NCI-H2227 treated with DMSO at 0.1 percent for 48 hours (cell line): ENCODE measurements at regions not wholly inside any gene's neighbourhood (a gene's known extent, or its start where the extent isn't known, plus 50 kb on each side); places are given as distances from the start of the nearest gene placed in this dataset.
"Not testable (repeated sequence)": the region's sequence is repeated elsewhere in the genome, so short reads cannot be mapped to it uniquely, and the experiment has no call there.

Source experiments
- DNase-seq: peaks from one replicate; lab custom pipeline; 2025; lab: John Stamatoyannopoulos, UW

DNA sequence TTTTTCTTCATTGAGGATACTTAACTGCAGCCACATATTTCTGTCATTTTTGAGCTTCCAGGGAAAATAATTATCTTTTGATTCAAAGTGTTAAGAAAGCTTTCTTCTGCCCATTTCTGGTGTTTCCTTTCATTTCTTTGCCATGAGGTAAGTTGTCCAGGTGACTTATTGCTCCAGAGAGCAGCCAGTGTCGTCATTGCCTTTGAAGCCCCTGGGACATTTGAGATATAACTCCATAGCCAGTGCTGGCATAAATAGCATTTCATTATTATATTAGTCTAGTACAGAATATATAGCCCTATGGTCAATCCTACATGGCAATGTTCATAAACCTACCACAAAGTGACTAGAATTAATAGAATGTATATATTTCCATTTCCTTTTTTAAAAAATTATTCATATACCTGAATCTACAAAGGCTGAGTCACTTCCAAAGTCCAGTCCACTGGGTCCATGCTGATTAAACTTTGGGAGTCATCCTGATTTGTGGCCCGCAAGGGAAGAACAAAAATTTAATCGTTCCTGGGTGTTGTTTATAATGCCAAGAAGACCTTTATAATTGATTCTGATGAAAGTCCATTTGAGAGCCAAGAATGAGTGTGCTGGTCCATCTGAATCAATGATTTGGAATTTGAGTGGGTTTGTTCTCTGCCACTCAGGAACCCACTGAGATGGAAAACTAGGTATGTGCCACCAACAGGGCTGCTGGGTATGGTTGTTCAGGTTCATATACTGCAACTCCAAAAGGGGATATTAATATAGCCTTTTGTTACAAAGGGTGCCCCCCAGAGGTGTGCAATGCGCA, 221.8 kb upstream of the PLXNA2 start:
- DNase-seq: no peak

GRCh38 chr1:208467151-208467780, 223.1 kb upstream of the PLXNA2 start:
- no peak for DNase-seq

DNA sequence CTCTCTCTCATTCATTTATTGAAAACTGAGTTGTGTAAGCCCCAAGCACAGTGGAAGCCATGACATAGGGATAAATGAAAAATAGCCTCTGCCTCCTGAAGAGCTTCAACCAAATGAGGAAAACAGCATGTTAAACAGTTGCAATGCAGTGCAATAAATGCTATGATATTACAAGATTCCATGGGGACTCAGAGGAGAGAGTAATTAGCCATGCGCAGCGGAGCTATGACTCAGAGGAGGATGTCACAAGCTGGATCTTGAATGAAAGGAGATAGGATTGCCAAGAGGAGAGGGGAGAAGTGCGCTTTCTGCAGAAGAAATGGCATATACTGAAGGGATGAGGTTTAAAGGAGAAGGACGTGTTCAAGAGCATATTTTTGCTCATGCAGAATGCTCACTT, 231.3 kb upstream of the PLXNA2 start:
- DNase-seq: no peak

- no peak for DNase-seq
Observed at GRCh38 chr1:208475951-208476845, 232.0 kb upstream of the PLXNA2 start.

DNA sequence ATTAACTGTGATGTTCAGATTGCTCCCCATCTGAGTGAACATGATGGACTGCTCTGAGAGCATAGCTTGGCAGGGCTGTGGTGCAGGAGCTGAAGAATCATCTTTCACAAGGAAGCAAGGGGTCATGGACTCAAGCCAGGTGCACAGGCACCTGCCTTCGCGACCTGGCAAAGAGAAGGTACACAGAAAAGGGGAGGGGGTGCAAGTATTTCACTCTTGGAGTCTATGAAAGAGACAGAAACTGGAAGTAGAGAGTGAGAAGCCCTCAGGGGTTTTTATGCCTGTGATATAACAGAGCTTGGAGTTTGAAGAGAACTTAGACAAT, 232.6 kb upstream of the PLXNA2 start:
- DNase-seq: no peak

DNA sequence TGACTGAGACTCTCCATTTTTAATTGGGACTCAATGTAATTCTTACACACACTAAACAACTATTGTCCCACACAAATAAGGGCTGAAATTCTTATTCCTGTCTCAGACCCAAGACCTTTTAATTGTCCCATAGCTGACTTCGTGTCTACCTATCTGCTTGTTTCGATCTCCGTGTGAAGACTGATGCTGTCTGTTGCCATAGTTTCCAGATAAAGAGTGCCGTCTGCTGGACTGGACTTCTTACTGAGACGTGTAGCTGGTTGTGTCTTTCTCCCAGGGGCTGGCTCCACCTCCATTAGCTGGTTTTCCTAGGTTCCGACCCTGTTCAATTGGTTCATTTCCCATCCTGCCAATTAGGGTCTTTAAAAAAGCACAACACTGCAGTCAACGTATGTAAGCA, 235.3 kb upstream of the PLXNA2 start:
- DNase-seq: no peak

DNA sequence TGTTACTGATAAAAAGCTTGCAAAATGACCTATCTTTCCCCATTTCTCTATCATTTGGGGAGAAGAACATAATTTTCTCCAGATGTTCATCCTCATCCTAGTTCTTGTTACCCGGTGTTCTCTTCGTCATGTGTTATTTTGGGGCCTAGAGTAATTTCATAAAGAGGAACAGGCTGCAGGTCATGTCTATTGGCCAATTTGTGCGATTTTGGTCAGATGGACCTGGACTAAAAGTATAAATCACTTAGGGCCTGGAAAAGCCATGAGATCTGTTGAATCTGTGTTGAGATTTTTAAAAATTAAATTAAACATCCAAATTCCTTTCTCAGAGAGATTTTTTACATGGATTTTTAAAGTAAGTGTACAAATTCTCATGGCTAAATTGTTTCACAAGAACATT, 241.3 kb upstream of the PLXNA2 start:
- DNase-seq: no peak

- DNase-seq: no peak
Observed at GRCh38 chr1:208486677-208487076, 242.5 kb upstream of the PLXNA2 start.

DNA sequence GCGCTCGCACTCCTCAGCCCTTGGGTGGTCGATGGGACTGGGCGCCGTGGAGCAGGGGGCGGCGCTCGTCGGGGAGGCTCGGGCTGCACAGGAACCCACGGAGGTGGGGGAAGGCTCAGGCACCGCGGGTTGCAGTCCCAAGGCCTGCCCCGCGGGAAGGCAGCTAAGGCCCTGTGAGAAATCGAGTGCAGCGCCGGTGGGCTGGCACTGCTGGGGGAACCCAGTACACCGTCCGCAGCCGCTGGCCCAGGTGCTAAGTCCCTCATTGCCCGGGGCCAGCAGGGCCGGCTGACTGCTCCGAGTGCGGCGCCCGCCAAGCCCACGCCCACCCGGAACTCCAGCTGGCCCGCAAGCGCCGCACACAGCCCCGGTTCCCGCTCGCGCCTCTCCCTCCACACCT, 244.2 kb upstream of the PLXNA2 start:
- DNase-seq: not testable (repeated sequence)

DNA sequence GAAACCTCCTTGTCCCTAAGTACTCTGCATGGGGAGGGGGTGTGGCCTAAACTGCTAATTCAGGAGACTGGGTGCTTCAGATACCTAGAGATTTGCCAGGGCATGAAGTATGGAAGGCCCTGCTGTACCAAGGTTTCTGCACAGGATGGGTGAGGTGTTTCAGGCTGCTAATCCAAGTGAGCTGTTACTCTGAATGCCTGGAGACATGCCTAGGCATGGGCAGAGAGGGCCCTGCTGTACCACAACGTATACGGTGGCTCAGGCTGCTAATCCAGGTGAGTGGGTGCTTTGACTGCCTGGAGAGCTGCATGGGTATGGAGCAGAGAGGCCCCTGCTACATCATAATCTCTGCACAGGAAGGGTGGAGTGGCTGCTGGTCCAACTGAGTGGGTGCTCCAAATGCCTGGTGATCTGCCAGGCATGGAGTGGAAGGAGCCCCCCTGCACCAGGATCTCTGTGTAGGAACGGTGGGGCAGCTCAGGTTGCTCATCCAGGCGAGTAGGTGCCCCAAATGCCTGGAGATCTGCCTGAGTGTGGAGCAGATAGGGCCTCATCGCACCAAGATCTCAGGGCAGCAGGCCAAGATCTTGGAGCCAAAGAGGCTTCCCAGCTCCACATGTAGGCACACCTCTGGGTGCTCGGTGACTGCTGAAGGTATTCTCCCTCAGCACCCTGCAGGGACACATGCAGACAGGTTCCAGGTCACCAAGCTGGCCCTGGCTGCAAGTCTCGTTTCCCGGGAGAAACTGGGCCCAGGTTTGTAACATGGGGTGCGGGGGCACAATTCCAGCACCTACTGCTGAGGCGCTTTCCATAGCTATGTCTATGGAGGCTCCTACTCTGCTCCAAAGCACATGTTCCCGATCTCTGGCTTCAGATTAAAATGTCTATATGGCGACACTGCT, 252.5 kb upstream of the PLXNA2 start:
- DNase-seq: no peak

DNA sequence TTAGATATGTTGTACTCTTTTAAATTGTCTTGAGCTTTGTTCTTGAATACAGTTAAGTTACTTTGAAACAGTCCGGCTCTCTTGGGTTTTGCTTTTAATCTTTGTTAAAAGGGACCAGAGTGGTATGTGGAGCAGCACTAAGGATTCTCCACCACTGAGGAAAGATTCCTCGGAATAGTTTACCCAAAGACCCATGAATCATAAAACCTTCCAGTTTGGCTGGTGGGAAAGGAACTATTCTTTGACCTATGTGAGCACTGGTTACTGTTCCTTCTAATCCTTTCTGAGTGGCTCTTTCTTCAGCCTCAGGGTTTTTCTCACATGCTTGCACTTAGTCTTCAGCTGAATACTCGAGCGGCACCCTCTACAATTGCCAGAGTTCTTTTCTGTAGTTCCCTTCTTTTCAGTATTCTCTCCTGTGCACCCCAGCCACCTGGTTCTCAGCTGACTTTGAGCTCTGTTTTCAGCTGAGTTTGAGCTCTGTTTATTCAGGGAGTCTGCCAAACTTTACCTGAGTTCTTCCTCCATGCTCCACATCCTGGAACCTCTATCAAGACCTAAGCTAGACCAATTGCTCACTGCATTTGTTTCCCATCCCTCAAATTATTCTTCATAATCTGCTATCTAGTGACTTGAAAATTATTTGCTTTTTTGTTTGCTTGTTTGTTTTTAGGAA, 253.8 kb upstream of the PLXNA2 start:
- no peak for DNase-seq

GRCh38 chr1:208499026-208499425, 254.8 kb upstream of the PLXNA2 start:
- DNase-seq: no peak

DNA sequence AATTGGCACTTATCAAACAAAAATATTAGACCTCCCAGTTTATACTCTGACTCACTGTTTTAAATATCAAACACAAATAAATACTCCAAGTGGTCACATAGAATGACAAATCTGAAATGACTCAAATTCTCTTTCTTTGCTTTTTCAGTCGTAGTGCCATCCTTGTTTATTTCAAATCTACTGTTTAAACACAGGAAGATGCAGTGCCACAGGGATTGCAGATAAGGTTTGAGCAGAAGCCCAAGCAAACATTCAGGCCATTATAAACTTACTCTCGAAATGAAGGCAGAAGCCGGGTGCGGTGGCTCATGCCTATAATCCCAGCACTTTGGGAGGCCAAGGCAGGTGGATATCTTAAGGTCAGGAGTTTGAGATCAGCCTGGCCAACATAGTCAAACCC, 255.4 kb upstream of the PLXNA2 start:
- DNase-seq: no peak

DNA sequence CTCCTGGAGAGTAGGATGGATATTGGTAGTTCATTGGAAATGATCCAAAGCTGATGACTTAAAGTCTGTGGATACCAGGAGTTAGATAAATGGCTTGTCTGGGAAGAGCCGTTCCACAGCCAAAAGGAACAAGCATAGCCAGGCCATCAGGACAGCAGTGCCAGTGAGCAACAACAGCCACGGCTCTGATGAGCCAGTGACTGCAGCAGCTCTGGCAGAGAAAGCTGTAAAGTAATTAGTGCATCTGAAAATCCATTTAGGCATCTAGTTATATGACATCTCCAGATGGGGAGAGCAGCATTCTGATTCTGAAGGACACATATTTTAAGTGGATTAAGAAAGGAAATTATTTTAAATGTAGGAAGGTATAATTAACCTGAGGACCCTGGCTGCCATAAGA, 256.2 kb upstream of the PLXNA2 start:
- DNase-seq: peak; percentile 75

DNA sequence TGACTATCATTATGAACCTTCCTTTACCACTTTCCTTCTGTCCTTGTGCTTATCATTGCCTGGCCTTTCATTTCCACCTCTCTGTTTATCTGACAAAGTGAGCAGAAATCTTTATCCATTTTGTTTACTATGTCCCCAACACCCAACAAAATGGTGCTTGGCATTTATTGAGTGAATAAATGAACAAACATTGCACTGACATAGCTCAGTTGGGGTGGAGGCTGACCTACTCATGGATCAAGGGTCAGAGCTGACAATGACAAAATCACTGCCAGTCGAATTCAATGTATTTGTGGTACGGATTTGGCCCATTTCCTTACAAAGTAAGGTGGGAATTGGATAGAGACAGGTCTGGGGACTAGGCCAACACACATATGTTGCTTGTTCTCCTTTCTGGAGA, 257.4 kb upstream of the PLXNA2 start:
- no peak for DNase-seq

DNA sequence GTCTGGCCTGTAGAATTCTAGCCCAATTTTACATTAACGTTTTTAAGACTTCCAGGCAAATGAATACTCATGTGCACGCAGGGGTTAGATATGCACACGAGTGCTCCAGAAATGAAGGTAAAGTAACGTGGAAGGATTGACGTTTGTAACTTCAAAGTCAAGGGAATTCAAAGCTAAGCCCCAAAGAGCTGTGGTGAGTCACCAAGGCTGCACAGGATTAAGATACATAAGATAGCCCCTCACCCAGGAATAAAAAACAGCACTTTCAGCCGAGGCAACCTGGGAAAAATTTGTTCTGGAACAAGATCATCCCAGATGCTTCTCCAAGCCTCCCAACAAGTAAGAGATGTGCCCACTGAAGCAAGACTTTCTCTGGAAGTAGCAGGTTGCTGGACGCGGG, 259.6 kb upstream of the PLXNA2 start:
- DNase-seq: no peak

GRCh38 chr1:208506812-208507211, 262.6 kb upstream of the PLXNA2 start:
- DNase-seq: no peak

DNA sequence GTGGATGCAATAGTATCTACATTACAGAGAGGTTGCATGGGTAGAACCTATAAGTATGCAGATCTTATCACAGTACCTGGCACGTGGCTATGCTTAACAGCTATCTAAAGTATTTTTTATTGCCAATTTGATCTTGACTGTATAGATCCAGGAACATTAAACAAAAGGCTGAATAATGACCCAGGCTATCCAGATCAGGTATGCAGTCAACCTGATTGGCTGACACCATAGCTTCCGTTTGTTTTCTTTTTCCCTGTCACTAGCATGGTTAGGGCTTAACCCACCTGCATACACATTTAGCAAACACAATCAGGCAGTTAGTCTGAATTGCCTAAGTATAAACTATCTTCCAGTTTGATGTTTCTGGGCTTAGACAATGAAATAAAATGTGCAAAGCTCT, 264.9 kb upstream of the PLXNA2 start:
- DNase-seq: no peak

DNA sequence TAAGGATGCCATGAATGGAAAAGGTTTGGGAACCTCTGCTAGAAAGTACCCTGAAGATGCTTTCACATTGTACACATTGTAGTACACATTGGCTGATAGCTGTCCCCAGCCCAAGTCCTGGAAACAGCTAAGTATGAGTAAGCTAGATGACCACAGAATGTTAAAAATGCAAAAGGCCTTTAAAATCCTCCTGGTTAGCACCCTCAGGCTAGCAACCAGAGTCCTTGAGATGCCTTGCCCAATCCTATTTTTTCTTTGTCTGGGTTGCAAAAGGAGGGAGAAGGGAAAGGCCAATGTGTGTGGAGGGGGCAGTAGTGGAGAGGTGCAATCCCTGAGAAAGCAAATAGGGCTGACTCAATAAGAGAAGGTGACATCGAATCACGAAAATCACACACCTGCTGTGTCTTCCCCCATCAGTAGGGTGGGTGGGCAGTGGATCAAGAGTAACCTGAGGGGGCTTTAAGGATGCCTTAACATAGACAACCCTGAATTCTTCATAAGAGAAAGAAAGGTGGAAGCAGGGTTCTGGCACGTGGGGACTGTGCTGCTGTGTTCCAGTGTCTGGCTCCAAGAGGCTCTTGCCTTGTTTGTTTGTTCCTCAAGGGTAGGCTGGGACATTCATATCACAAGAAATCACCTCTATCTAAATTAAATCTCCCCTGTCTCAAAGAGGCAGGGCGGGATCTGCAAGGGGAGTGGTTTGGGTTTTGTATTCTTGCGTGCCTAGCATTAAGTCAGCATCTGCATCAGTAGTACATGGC, 266.2 kb upstream of the PLXNA2 start:
- DNase-seq: no peak

DNA sequence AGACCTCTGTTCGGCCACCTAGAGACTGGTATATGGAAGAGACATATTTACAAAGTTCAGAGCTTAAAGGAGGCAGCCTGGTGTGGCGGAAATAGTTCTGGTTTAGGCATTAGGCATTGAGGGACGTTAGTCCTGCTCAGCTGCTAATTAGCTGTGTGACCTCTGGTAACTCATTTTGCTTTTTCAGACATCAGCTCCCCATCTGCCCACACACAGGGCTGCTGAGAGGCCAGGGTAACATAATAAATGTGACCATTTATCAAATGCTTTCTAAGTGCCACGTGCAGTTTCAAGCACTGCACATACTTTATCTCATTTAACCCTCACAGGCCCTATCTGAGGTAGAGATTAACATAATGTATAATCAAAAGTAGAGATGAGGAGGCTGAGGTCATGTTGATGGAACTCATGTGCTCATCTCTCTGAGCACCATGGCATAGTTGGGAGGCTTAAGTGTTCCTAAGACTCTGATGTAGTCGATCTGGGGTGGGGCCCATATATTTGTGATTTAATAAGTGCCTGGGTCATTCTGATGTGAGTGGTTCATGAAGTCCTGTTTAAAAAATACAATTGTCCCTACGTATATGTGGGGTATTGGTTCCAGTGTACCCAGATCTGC, 267.2 kb upstream of the PLXNA2 start:
- no peak for DNase-seq
